Breast epithelium (tissue), 4 donors: ENCODE measurements at regions not wholly inside any gene's neighbourhood (a gene's known extent, or its start where the extent isn't known, plus 50 kb on each side); places are given as distances from the start of the nearest gene placed in this dataset.

Experiments used
- DNase-seq, 2 donors: peaks; one replicate each; pipeline ENCODE4 v3.0.0-alpha.2; 2019; ENCODE audit warnings: low spot score in 2 of 2
- H3K27ac ChIP-seq, 2 donors: fragments of 200-600 bp; sonication (generic) in 1 of 2; one replicate each; pipeline ENCODE4 v1.5.1; 2016 to 2019; ENCODE audit warnings: mild to moderate bottlenecking in 1 of 2
- H3K27me3 ChIP-seq, 2 donors: fragments of 200-600 bp; sonication (generic) in 1 of 2; one replicate each; pipeline versions ENCODE4 v1.5.1 to v1.6.0; 2017 to 2019; ENCODE audit warnings: control low read depth in 1 of 2, mild to moderate bottlenecking in 1 of 2
- H3K36me3 ChIP-seq: fragments of 200-600 bp; one replicate; pipeline ENCODE4 v1.5.1; 2019
- H3K4me1 ChIP-seq, 2 donors: fragments of 200-600 bp; sonication (generic); one replicate each; pipeline ENCODE4 v1.5.1; 2016 to 2019; ENCODE audit warnings: control low read depth in 1 of 2
- H3K4me3 ChIP-seq, 3 donors: fragments of 200-600 bp; sonication (generic); 1 replicate in 2 of 3; 2 replicates in 1 of 3; pipeline ENCODE4 v1.5.1; 2016 to 2019; ENCODE audit warnings: mild to moderate bottlenecking in 3 of 3, moderate library complexity in 2 of 3
- H3K9me3 ChIP-seq, 2 donors: fragments of 200-600 bp; sonication (generic) in 1 of 2; one replicate each; pipeline ENCODE4 v1.5.1; 2016 to 2019; ENCODE audit warnings: control low read depth in 1 of 2
- POLR2A ChIP-seq: fragments of 450-650 bp; IDR thresholded peaks from one replicate; pipeline ENCODE4 v1.6.1; 2016; ENCODE audit warnings: antibody characterized with exemption, mild to moderate bottlenecking, moderate library complexity
- POLR2AphosphoS5 ChIP-seq, 3 donors: sonication (generic); formaldehyde crosslinking; IDR thresholded peaks; one replicate each; pipeline ENCODE4 v1.6.1; 2017; ENCODE audit warnings: antibody characterized with exemption in 3 of 3
- intact Hi-C: fragments of 100-400 bp; cut with DNase I; formaldehyde crosslinking; loops from one replicate; pipeline ENCODE4 v1.15.1; 2023; ENCODE audit warnings: low total_unique reads
- TF ChIP-seq, protein P1 (sequence below), 3 donors: fragments of 450-650 bp; IDR thresholded peaks; one replicate each; pipeline ENCODE4 v1.5.1; 2016 to 2017; ENCODE audit warnings: antibody characterized with exemption in 3 of 3, mild to moderate bottlenecking in 3 of 3, moderate library complexity in 3 of 3

DNA sequence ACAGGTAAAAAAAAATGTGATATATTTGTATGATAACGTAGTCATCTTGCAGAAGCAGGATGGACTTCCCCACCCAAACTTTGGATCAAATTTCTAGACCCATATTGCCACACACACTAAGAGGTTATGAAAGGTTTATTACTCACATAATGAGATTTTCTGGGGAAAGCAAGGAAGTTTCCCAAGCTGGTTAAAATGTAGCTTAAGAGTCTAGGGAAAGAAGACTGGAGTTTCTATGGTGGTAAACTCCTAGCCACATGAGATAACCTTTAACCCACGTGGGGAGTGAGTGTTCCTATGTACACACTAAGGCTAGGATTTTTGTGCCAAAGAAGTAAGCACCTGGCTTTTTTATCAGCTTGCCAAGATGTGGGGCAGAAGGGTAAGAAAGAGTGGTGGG is 335.7 kb upstream of the UBE2E3 start:
- intact Hi-C loops = no loop called here
- Histone ChIP-seq H3K9me3 (no peaks in the 10 kb centered on the region), H3K27me3 (no peaks in the 10 kb centered on the region)

DNA sequence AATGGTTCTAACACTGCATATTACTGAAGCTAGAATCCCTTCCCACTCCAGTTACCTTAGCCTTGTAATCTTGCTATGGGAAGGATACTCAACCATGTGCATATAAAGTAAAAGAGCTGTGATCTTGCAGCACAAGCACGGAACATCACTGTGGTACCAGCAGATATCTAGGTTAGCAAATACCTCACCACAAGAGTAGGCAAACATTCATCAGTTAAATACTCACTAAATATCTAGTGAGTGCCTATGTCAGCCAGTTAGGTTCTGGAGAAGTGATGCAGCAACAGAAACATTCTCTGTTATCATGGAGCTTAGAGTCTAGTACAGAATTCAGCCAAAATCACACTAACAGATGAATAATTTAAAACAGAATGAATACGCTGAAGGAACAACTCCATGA is 349.6 kb upstream of the UBE2E3 start:
- TF ChIP-seq, protein P1, sequence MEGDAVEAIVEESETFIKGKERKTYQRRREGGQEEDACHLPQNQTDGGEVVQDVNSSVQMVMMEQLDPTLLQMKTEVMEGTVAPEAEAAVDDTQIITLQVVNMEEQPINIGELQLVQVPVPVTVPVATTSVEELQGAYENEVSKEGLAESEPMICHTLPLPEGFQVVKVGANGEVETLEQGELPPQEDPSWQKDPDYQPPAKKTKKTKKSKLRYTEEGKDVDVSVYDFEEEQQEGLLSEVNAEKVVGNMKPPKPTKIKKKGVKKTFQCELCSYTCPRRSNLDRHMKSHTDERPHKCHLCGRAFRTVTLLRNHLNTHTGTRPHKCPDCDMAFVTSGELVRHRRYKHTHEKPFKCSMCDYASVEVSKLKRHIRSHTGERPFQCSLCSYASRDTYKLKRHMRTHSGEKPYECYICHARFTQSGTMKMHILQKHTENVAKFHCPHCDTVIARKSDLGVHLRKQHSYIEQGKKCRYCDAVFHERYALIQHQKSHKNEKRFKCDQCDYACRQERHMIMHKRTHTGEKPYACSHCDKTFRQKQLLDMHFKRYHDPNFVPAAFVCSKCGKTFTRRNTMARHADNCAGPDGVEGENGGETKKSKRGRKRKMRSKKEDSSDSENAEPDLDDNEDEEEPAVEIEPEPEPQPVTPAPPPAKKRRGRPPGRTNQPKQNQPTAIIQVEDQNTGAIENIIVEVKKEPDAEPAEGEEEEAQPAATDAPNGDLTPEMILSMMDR (IDR thresholded peaks at IDR 0.05) = no peak
- TF ChIP-seq POLR2A (no peak), POLR2AphosphoS5 (IDR thresholded peaks at IDR 0.05) (no peak)
- Histone ChIP-seq H3K27me3 (no peaks in the 10 kb centered on the region), H3K36me3 (no peaks in the 10 kb centered on the region), H3K27ac (no peak overlapping the region), H3K4me3 (no peak overlapping the region), H3K9me3 (no peaks in the 10 kb centered on the region), H3K4me1 (no peaks in the 10 kb centered on the region)
- DNase-seq = no peak
- intact Hi-C loops = no loop called here

More for the DNA sequence above, 335.7 kb upstream of the UBE2E3 start:
- H3K4me3 ChIP-seq = no peak overlapping the region
- no peak for DNase-seq
- no peak overlapping the region for H3K27ac ChIP-seq
- TF ChIP-seq POLR2A = no peak
- no peak for TF ChIP-seq POLR2AphosphoS5 (IDR thresholded peaks at IDR 0.05)
- TF ChIP-seq, protein P1 (IDR thresholded peaks at IDR 0.05) = no peak
- H3K4me1 ChIP-seq = no peaks in the 10 kb centered on the region
- H3K36me3 ChIP-seq = no peaks in the 10 kb centered on the region

DNA sequence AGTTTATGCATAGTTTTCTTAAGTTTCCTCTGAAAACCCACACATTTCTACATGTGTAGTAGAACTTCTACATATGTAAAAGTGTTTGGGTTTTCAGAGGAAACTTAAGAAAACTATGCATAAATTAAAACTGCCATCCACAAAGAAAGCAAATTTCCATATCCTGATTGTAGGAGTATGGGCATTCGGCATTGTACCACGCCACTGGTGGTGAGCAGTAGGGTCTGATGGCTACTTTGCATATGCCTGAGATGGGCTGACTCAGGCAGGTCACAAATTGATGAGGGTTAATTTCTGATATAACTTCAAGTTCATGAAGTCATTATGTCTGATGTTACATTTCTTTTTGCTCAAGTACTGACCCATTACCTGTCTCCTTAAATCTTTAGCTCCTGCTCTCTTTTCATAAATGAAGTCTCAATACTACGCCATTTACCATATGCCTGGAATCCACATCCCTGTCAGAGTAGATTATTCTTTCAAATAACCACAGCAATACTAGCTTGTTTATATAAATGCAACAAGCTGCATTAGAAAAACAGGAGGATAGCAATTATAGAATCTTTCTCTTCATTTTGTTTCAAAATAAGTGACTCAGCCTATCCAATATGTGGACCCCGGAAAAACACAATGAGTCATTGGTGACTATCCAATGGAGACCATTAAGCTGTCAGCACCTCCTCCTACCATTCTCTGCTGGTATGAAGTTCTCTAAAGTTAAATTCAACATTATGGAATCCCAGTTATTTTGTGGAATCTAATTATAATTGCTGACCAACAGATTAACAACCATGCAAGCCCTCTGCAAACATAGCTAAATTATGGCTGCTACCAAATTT is 355.2 kb upstream of the UBE2E3 start:
- H3K4me3 ChIP-seq = no peak overlapping the region
- TF ChIP-seq POLR2AphosphoS5 (IDR thresholded peaks at IDR 0.05) = no peak
- TF ChIP-seq, protein P1 (IDR thresholded peaks at IDR 0.05) = no peak
- TF ChIP-seq POLR2A = no peak
- H3K27ac ChIP-seq = no peak overlapping the region
- no peaks in the 10 kb centered on the region for H3K9me3 ChIP-seq
- intact Hi-C loops = no loop called here
- H3K27me3 ChIP-seq = no peaks in the 10 kb centered on the region
- H3K36me3 ChIP-seq = no peaks in the 10 kb centered on the region
- no peak for DNase-seq
- H3K4me1 ChIP-seq = no peaks in the 10 kb centered on the region

- intact Hi-C loops = no loop called here
Observed at GRCh38 chr2:180621941-180622918, 358.2 kb upstream of the UBE2E3 start.

More at GRCh38 chr2:180621941-180622918, 358.2 kb upstream of the UBE2E3 start:
- Histone ChIP-seq H3K4me3 (no peak overlapping the region), H3K9me3 (no peaks in the 10 kb centered on the region), H3K4me1 (no peaks in the 10 kb centered on the region), H3K27me3 (no peaks in the 10 kb centered on the region), H3K36me3 (no peaks in the 10 kb centered on the region), H3K27ac (no peak overlapping the region)
- no peak for DNase-seq
- TF ChIP-seq POLR2A (no peak), POLR2AphosphoS5 (IDR thresholded peaks at IDR 0.05) (no peak)
- TF ChIP-seq, protein P1 (IDR thresholded peaks at IDR 0.05) = no peak
